GM12878 (cell line): ENCODE measurements at regions not wholly inside any gene's neighbourhood (a gene's known extent, or its start where the extent isn't known, plus 50 kb on each side); places are given as distances from the start of the nearest gene placed in this dataset.

Experiments used
- ATAC-seq: fragments of 200-7000 bp; cut with Tn5 transposase; 3 replicates; pipeline ENCODE4 v1.9.1; 2020; ENCODE audit warnings: mild to moderate bottlenecking, moderate library complexity
- BruUV-seq: library from RNA; stranded (reverse); fragments of 400-500 nt; replicated peaks from 2 replicates; lab custom pipeline; 2021; lab: Mats Ljungman, UMichigan
- CTCF ChIA-PET: fragments of 300-600 bp; sonication (Branson Sonifier 250); formaldehyde crosslinking; extraction: SDS; loops from one replicate; lab custom pipeline; 2021; ENCODE audit warnings: inconsistent platforms; lab: Yijun Ruan, JAX
- POLR2A ChIA-PET: fragments of 350-600 bp; formaldehyde crosslinking; extraction: SDS; loops from one replicate; lab custom pipeline; 2021; ENCODE audit warnings: inconsistent platforms; lab: Charles Lee
- RAD21 ChIA-PET: fragments of 300-600 bp; sonication (Branson Sonifier 250); formaldehyde crosslinking; loops from one replicate; lab custom pipeline; 2023; ENCODE audit warnings: antibody characterized with exemption; ENCODE audit not compliant: unreplicated experiment; lab: Charles Lee
- SMC1A ChIA-PET: fragments of 300-600 bp; sonication (Branson Sonifier 250); formaldehyde crosslinking; loops from one replicate; lab custom pipeline; 2023; ENCODE audit not compliant: unreplicated experiment, uncharacterized antibody; lab: Charles Lee
- DNase-seq: peaks from one replicate; pipeline ENCODE4 v3.0.0-alpha.2; 2011; ENCODE audit warnings: low read depth, low spot score
- FAIRE-seq: peaks from 3 replicates; lab custom pipeline; 2011; peaks lifted over from hg19 to GRCh38; lab: Jason Lieb, UNC
- H2AFZ ChIP-seq: 2 replicates; pipeline ENCODE4 v1.6.0; 2011; ENCODE audit warnings: low read depth, low read length, control low read depth; ENCODE audit not compliant: control insufficient read depth
- H3K27ac ChIP-seq: 2 replicates; pipeline ENCODE4 v1.5.1; 2011; ENCODE audit warnings: control low read depth; ENCODE audit not compliant: control insufficient read depth, insufficient read depth
- H3K27me3 ChIP-seq, 2 experiments: replicated peaks in 1 of 2; 2 replicates each; pipeline versions ENCODE4 v1.6.0 to v1.6.1; 2011; ENCODE audit warnings: low read length in 1 of 2; ENCODE audit not compliant: control insufficient read depth in 2 of 2, insufficient read depth in 2 of 2
- H3K36me3 ChIP-seq, 2 experiments: 2 replicates each; pipeline ENCODE4 v1.5.1; 2011; ENCODE audit warnings: low read length in 1 of 2; ENCODE audit not compliant: control insufficient read depth in 2 of 2, insufficient read depth in 2 of 2
- H3K4me1 ChIP-seq: 2 replicates; pipeline ENCODE4 v1.6.1; 2011; ENCODE audit warnings: mild to moderate bottlenecking, low read length, moderate library complexity, mixed read lengths; ENCODE audit not compliant: control insufficient read depth, insufficient read depth
- H3K4me2 ChIP-seq: 2 replicates; pipeline ENCODE4 v1.6.0; 2011; ENCODE audit warnings: control low read depth; ENCODE audit not compliant: control insufficient read depth, insufficient read depth
- H3K4me3 ChIP-seq: fragments of 200-600 bp; sonication (generic); 2 replicates; pipeline ENCODE4 v1.5.1; 2016
- H3K79me2 ChIP-seq: 2 replicates; pipeline ENCODE4 v1.6.0; 2011; ENCODE audit warnings: low read length; ENCODE audit not compliant: control insufficient read depth, insufficient read depth
- H3K9ac ChIP-seq: 2 replicates; pipeline ENCODE4 v1.8.0; 2011; ENCODE audit warnings: low read length, control low read depth, mixed read lengths; ENCODE audit not compliant: control insufficient read depth, insufficient read depth
- H3K9me3 ChIP-seq: replicated peaks from 3 replicates; pipeline ENCODE4 v1.5.1; 2011; ENCODE audit warnings: mild to moderate bottlenecking, low read length; ENCODE audit not compliant: control insufficient read depth, insufficient read depth
- H4K20me1 ChIP-seq: 2 replicates; pipeline ENCODE4 v1.6.0; 2011; ENCODE audit not compliant: control insufficient read depth, insufficient read depth
- E2F8 ChIP-seq: fragments of 450-650 bp; IDR thresholded peaks from 2 replicates; pipeline ENCODE4 v1.6.1; 2018; ENCODE audit warnings: mild to moderate bottlenecking, low read depth, moderate library complexity; ENCODE audit not compliant: partially characterized antibody
- MTA2 ChIP-seq: fragments of 450-650 bp; IDR thresholded peaks from 2 replicates; pipeline ENCODE4 v1.6.1; 2016; ENCODE audit warnings: low read depth, mild to moderate bottlenecking, moderate library complexity
- NBN ChIP-seq: fragments of 450-650 bp; IDR thresholded peaks from 2 replicates; pipeline ENCODE4 v1.6.1; 2016
- WGBS: methylation state at CpG from one replicate; pipeline ENCODE4 v1.1.6; 2016; ENCODE audit warnings: low lambda C conversion rate; ENCODE audit not compliant: insufficient replicate concordance, insufficient coverage; ENCODE audit errors: missing lambda C conversion rate; 5-methylcytosine and 5-hydroxymethylcytosine counted together
- in situ Hi-C: fragments of 300-500 bp; cut with MboI; formaldehyde crosslinking; loops from 9 replicates; pipeline ENCODE4 v1.14.3; 2018; ENCODE audit warnings: mixed read lengths
- intact Hi-C: fragments of 100-400 bp; cut with micrococcal nuclease; formaldehyde crosslinking; loops from one replicate; pipeline ENCODE4 v1.14.2; 2022; ENCODE audit not compliant: unreplicated experiment
- TF ChIP-seq, protein P1 (sequence below): IDR thresholded peaks from 2 replicates; pipeline ENCODE4 v1.6.1; 2011; ENCODE audit warnings: low read depth, low read length, improper control_type of control experiment, borderline replicate concordance
- TF ChIP-seq, protein P2 (sequence below): IDR thresholded peaks from 2 replicates; pipeline ENCODE4 v1.6.1; 2012; ENCODE audit warnings: mild to moderate bottlenecking, low read depth, low read length

DNA sequence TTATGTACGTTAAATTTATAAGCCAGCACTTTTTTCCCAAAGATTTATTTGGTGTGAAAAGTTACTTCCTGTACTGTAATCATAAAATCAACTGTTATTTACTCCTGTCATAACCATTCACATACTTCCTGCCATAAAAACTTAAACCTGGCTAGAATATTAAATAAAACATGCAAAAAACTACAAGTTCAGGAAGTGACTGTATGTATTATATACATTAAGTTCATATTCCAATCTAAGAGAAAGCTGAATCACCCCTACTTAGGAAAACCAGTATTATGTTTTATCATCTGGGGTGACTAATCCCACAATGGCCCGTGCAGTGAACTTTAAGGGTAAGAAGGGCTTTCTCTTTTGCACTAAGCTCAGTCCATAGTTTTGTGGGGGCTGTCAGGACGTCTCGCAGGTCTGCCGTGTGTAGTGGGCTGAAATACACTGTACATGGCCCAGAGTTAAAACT is 183.7 kb upstream of the KLF14 start:
- CTCF ChIA-PET = interaction anchor here (1.7 to 1.8 kb wide), 2 partner anchors 12 to 29 kb away, joined by 4 to 5 read pairs; no protein-coding TSS in a partner anchor
- in situ Hi-C loops (no loop called here), intact Hi-C loops (no loop called here)
- SMC1A ChIA-PET = interaction anchor here (0.7 to 1.2 kb wide), 3 partner anchors 11 to 20 kb away, joined by 3 to 4 read pairs (median 3); no protein-coding TSS in a partner anchor
- TF ChIP-seq, protein P1, sequence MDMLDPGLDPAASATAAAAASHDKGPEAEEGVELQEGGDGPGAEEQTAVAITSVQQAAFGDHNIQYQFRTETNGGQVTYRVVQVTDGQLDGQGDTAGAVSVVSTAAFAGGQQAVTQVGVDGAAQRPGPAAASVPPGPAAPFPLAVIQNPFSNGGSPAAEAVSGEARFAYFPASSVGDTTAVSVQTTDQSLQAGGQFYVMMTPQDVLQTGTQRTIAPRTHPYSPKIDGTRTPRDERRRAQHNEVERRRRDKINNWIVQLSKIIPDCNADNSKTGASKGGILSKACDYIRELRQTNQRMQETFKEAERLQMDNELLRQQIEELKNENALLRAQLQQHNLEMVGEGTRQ = no peak
- TF ChIP-seq, protein P2, sequence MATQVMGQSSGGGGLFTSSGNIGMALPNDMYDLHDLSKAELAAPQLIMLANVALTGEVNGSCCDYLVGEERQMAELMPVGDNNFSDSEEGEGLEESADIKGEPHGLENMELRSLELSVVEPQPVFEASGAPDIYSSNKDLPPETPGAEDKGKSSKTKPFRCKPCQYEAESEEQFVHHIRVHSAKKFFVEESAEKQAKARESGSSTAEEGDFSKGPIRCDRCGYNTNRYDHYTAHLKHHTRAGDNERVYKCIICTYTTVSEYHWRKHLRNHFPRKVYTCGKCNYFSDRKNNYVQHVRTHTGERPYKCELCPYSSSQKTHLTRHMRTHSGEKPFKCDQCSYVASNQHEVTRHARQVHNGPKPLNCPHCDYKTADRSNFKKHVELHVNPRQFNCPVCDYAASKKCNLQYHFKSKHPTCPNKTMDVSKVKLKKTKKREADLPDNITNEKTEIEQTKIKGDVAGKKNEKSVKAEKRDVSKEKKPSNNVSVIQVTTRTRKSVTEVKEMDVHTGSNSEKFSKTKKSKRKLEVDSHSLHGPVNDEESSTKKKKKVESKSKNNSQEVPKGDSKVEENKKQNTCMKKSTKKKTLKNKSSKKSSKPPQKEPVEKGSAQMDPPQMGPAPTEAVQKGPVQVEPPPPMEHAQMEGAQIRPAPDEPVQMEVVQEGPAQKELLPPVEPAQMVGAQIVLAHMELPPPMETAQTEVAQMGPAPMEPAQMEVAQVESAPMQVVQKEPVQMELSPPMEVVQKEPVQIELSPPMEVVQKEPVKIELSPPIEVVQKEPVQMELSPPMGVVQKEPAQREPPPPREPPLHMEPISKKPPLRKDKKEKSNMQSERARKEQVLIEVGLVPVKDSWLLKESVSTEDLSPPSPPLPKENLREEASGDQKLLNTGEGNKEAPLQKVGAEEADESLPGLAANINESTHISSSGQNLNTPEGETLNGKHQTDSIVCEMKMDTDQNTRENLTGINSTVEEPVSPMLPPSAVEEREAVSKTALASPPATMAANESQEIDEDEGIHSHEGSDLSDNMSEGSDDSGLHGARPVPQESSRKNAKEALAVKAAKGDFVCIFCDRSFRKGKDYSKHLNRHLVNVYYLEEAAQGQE = no peak
- TF ChIP-seq E2F8 (no peak), NBN (no peak), MTA2 (no peak)
- WGBS = 71% methylated on average over 5 of the region's 5 CpGs
- H2AFZ ChIP-seq = no peak overlapping the region
- peaks cover 20 to 35% of the 10 kb centered on the region in 2 experiments for H3K36me3 ChIP-seq
- ATAC-seq (no peak), FAIRE-seq (no peak), DNase-seq (no peak)
- BruUV-seq = no TSS peak
- H3K9me3 ChIP-seq = no peaks in the 10 kb centered on the region
- no peak overlapping the region for H3K9ac ChIP-seq
- no peaks in the 10 kb centered on the region for H4K20me1 ChIP-seq
- H3K4me3 ChIP-seq = no peak overlapping the region
- H3K27me3 ChIP-seq = no peaks in the 10 kb centered on the region
- RAD21 ChIA-PET = interaction anchor here (0.9 kb wide), 1 partner anchor 111 kb away, joined by 3 read pairs; no protein-coding TSS in a partner anchor
- POLR2A ChIA-PET = no interaction called here
- no peak overlapping the region for H3K4me2 ChIP-seq
- H3K4me1 ChIP-seq = peaks cover 40% of the 10 kb centered on the region
- H3K79me2 ChIP-seq = peaks cover 81% of the 10 kb centered on the region
- peak overlapping the region; percentile 34; the same call in 1 of the 2 replicates for H3K27ac ChIP-seq
